MCF 10A (cell line): ENCODE measurements at regions not wholly inside any gene's neighbourhood (a gene's known extent, or its start where the extent isn't known, plus 50 kb on each side); places are given as distances from the start of the nearest gene placed in this dataset.

ENCODE experiments used
- BruUV-seq: library from RNA; stranded (reverse); fragments of 400-500 nt; replicated peaks from 2 replicates; lab custom pipeline; 2021; lab: Mats Ljungman, UMichigan
- CTCF ChIA-PET: fragments of 300-600 bp; sonication (Branson Sonifier 250); formaldehyde crosslinking; extraction: SDS; loops from one replicate; lab custom pipeline; 2021; ENCODE audit warnings: antibody characterized with exemption, inconsistent platforms; lab: Yijun Ruan, JAX
- POLR2A ChIA-PET: fragments of 300-600, 350-650 bp; sonication (Branson Sonifier 250); formaldehyde crosslinking; extraction: SDS; loops from one replicate; lab custom pipeline; 2020; ENCODE audit warnings: antibody characterized with exemption, inconsistent platforms; lab: Yijun Ruan, JAX
- DNase-seq: peaks from one replicate; pipeline ENCODE4 v3.0.0-alpha.2; 2018; ENCODE audit not compliant: unreplicated experiment
- H3K27ac Mint-ChIP-seq: one replicate; pipeline ENCODE4 v1.8.0; 2022; ENCODE audit warnings: mild to moderate bottlenecking, low read depth, mixed read lengths; ENCODE audit not compliant: unreplicated experiment
- H3K27me3 Mint-ChIP-seq: one replicate; pipeline ENCODE4 v1.8.0; 2022; ENCODE audit warnings: mixed read lengths; ENCODE audit not compliant: insufficient read depth, unreplicated experiment
- H3K36me3 Mint-ChIP-seq: one replicate; pipeline ENCODE4 v1.8.0; 2022; ENCODE audit warnings: mild to moderate bottlenecking, moderate library complexity, mixed read lengths; ENCODE audit not compliant: insufficient read depth, unreplicated experiment
- H3K4me1 Mint-ChIP-seq: one replicate; pipeline ENCODE4 v1.8.0; 2022; ENCODE audit warnings: mixed read lengths; ENCODE audit not compliant: insufficient read depth, unreplicated experiment
- H3K4me3 Mint-ChIP-seq: one replicate; pipeline ENCODE4 v1.8.0; 2022; ENCODE audit warnings: mild to moderate bottlenecking, moderate library complexity, mixed read lengths; ENCODE audit not compliant: unreplicated experiment
- H3K9me3 Mint-ChIP-seq: one replicate; pipeline ENCODE4 v1.8.0; 2022; ENCODE audit warnings: mixed read lengths; ENCODE audit not compliant: unreplicated experiment
- CTCF ChIP-seq: fragments of 200-600 bp; IDR thresholded peaks from one replicate; pipeline ENCODE4 v1.8.0; 2022; ENCODE audit warnings: antibody characterized with exemption, mild to moderate bottlenecking; ENCODE audit not compliant: unreplicated experiment
- intact Hi-C: fragments of 100-400 bp; cut with micrococcal nuclease; formaldehyde crosslinking; loops from 2 replicates; pipeline ENCODE4 v1.14.1; 2022

- Mint-ChIP-seq H3K27me3 (no peaks in the 10 kb centered on the region), H3K9me3 (no peaks in the 10 kb centered on the region), H3K4me1 (peaks cover 13% of the 10 kb centered on the region), H3K36me3 (no peaks in the 10 kb centered on the region), H3K4me3 (no peak overlapping the region), H3K27ac (no peak overlapping the region)
- CTCF ChIA-PET, result interaction anchor here (2.1 kb wide), 1 partner anchor 14 kb away, joined by 5 read pairs; no protein-coding TSS in a partner anchor
- no peak for TF ChIP-seq CTCF
- intact Hi-C loops, result no loop called here
- DNase-seq, result no peak
- no TSS peak for BruUV-seq
- POLR2A ChIA-PET, result interaction anchor here (0.7 kb wide), 1 partner anchor 9 kb away, joined by 3 read pairs; no protein-coding TSS in a partner anchor
Measured at GRCh38 chr4:124181039-124181438, 531.5 kb downstream of the ANKRD50 start.

- ChIA-PET CTCF (interaction anchor here (0.8 kb wide), 1 partner anchor 10 kb away, joined by 3 read pairs; no protein-coding TSS in a partner anchor), POLR2A (no interaction called here)
- no TSS peak for BruUV-seq
- H3K27ac Mint-ChIP-seq, result no peak overlapping the region
- H3K9me3 Mint-ChIP-seq, result no peaks in the 10 kb centered on the region
- intact Hi-C loops, result no loop called here
- no peak overlapping the region for H3K4me3 Mint-ChIP-seq
- TF ChIP-seq CTCF, result no peak
- no peaks in the 10 kb centered on the region for H3K36me3 Mint-ChIP-seq
- no peaks in the 10 kb centered on the region for H3K27me3 Mint-ChIP-seq
- no peak for DNase-seq
- peaks cover 8% of the 10 kb centered on the region for H3K4me1 Mint-ChIP-seq
Measured at GRCh38 chr4:124183231-124183630, 529.3 kb downstream of the ANKRD50 start.

- Mint-ChIP-seq H3K4me3 (no peak overlapping the region), H3K27ac (no peak overlapping the region), H3K27me3 (no peaks in the 10 kb centered on the region), H3K9me3 (no peaks in the 10 kb centered on the region), H3K4me1 (peaks cover under 1% of the 10 kb centered on the region), H3K36me3 (no peaks in the 10 kb centered on the region)
- ChIA-PET POLR2A (no interaction called here), CTCF (no interaction called here)
- intact Hi-C loops, result no loop called here
- TF ChIP-seq CTCF, result no peak
- no TSS peak for BruUV-seq
- DNase-seq, result no peak
Measured at GRCh38 chr4:124183926-124184325, 528.6 kb downstream of the ANKRD50 start.

GRCh38 chr4:124184792-124185191, 527.7 kb downstream of the ANKRD50 start:
- intact Hi-C loops, result no loop called here
- CTCF ChIA-PET, result no interaction called here
- POLR2A ChIA-PET, result no interaction called here
- no peak for DNase-seq
- Mint-ChIP-seq H3K27me3 (no peaks in the 10 kb centered on the region), H3K4me3 (no peak overlapping the region), H3K36me3 (no peaks in the 10 kb centered on the region), H3K4me1 (no peaks in the 10 kb centered on the region), H3K27ac (no peak overlapping the region), H3K9me3 (no peaks in the 10 kb centered on the region)
- TF ChIP-seq CTCF, result no peak
- BruUV-seq, result no TSS peak
